ENCODE measurements at regions not wholly inside any gene's neighbourhood (a gene's known extent, or its start where the extent isn't known, plus 50 kb on each side); places are given as distances from the start of the nearest gene placed in this dataset.
A peak's percentile ranks its signal among the peaks of the same experiment; 100 is the strongest.

GRCh38 chr10:42996588-42996987, 80.3 kb upstream of the RET start:
- no peak for DNase-seq (ENCODE audit: low spot score)
- H3K36me3 Mint-ChIP-seq (ENCODE audit: low read depth, unreplicated experiment) = no peaks in the 10 kb centered on the region
- no peak overlapping the region for H3K4me3 Mint-ChIP-seq (ENCODE audit: unreplicated experiment)
- no peak overlapping the region for H3K27ac Mint-ChIP-seq (ENCODE audit: unreplicated experiment)
- H3K9me3 Mint-ChIP-seq (ENCODE audit: unreplicated experiment) = no peaks in the 10 kb centered on the region
- H3K27me3 Mint-ChIP-seq (ENCODE audit: unreplicated experiment) = peaks cover 7% of the 10 kb centered on the region
- no peaks in the 10 kb centered on the region for H3K4me1 Mint-ChIP-seq (ENCODE audit: unreplicated experiment)
- TF ChIP-seq CTCF (IDR thresholded peaks at IDR 0.05; ENCODE audit: unreplicated experiment) = no peak

GRCh38 chr10:42997151-42997848, 79.6 kb upstream of the RET start:
- peak; percentile 2 for DNase-seq (ENCODE audit: low spot score)
- H3K4me1 Mint-ChIP-seq (ENCODE audit: unreplicated experiment) = no peaks in the 10 kb centered on the region
- H3K36me3 Mint-ChIP-seq (ENCODE audit: low read depth, unreplicated experiment) = no peaks in the 10 kb centered on the region
- peaks cover 7% of the 10 kb centered on the region for H3K27me3 Mint-ChIP-seq (ENCODE audit: unreplicated experiment)
- no peak for TF ChIP-seq CTCF (IDR thresholded peaks at IDR 0.05; ENCODE audit: unreplicated experiment)
- H3K27ac Mint-ChIP-seq (ENCODE audit: unreplicated experiment) = no peak overlapping the region
- no peaks in the 10 kb centered on the region for H3K9me3 Mint-ChIP-seq (ENCODE audit: unreplicated experiment)
- no peak overlapping the region for H3K4me3 Mint-ChIP-seq (ENCODE audit: unreplicated experiment)

GRCh38 chr10:42997849-42998165, 79.1 kb upstream of the RET start:
- DNase-seq (ENCODE audit: low spot score) = no peak
- peaks cover 7% of the 10 kb centered on the region for H3K27me3 Mint-ChIP-seq (ENCODE audit: unreplicated experiment)
- no peaks in the 10 kb centered on the region for H3K9me3 Mint-ChIP-seq (ENCODE audit: unreplicated experiment)
- no peaks in the 10 kb centered on the region for H3K4me1 Mint-ChIP-seq (ENCODE audit: unreplicated experiment)
- no peak for TF ChIP-seq CTCF (IDR thresholded peaks at IDR 0.05; ENCODE audit: unreplicated experiment)
- H3K36me3 Mint-ChIP-seq (ENCODE audit: low read depth, unreplicated experiment) = no peaks in the 10 kb centered on the region
- no peak overlapping the region for H3K27ac Mint-ChIP-seq (ENCODE audit: unreplicated experiment)
- H3K4me3 Mint-ChIP-seq (ENCODE audit: unreplicated experiment) = no peak overlapping the region

- H3K36me3 Mint-ChIP-seq (ENCODE audit: low read depth, unreplicated experiment) = no peaks in the 10 kb centered on the region
- H3K27ac Mint-ChIP-seq (ENCODE audit: unreplicated experiment) = peak overlapping the region; percentile 42
- H3K4me1 Mint-ChIP-seq (ENCODE audit: unreplicated experiment) = no peaks in the 10 kb centered on the region
- TF ChIP-seq CTCF (IDR thresholded peaks at IDR 0.05; ENCODE audit: unreplicated experiment) = no peak
- no peak overlapping the region for H3K4me3 Mint-ChIP-seq (ENCODE audit: unreplicated experiment)
- DNase-seq (ENCODE audit: low spot score) = no peak
- H3K9me3 Mint-ChIP-seq (ENCODE audit: unreplicated experiment) = no peaks in the 10 kb centered on the region
- H3K27me3 Mint-ChIP-seq (ENCODE audit: unreplicated experiment) = peaks cover 4% of the 10 kb centered on the region
Observed at GRCh38 chr10:42998481-42999384, 78.1 kb upstream of the RET start.
